Stimulated activated CD8-positive, alpha-beta memory T cell treated with anti-CD3 and anti-CD28 coated beads, Interleukin-15, amount 100 ng/mL, for 1 hour (primary cell): ENCODE measurements at regions not wholly inside any gene's neighbourhood (a gene's known extent, or its start where the extent isn't known, plus 50 kb on each side); places are given as distances from the start of the nearest gene placed in this dataset.
"Not testable (repeated sequence)": the region's sequence is repeated elsewhere in the genome, so short reads cannot be mapped to it uniquely, and the experiment has no call there.

Source experiments
- DNase-seq: peaks from one replicate; pipeline ENCODE4 v3.0.0-alpha.2; 2020; ENCODE audit warnings: low read depth

GRCh38 chr19:27824108-27824507, 1388.8 kb downstream of the UQCRFS1 start:
- DNase-seq = no peak

GRCh38 chr19:27822336-27822735, 1390.6 kb downstream of the UQCRFS1 start:
- DNase-seq = no peak

- no peak for DNase-seq
Observed at GRCh38 chr19:27821418-27822018, 1391.4 kb downstream of the UQCRFS1 start.

- no peak for DNase-seq
Observed at GRCh38 chr19:27815985-27816384, 1397.0 kb downstream of the UQCRFS1 start.

GRCh38 chr19:27814834-27815233, 1398.1 kb downstream of the UQCRFS1 start:
- DNase-seq = not testable (repeated sequence)

GRCh38 chr19:27814274-27814673, 1398.7 kb downstream of the UQCRFS1 start:
- not testable (repeated sequence) for DNase-seq

GRCh38 chr19:27806471-27807070, 1406.4 kb downstream of the UQCRFS1 start:
- no peak for DNase-seq

- no peak for DNase-seq
Observed at GRCh38 chr19:27805848-27806247, 1407.1 kb downstream of the UQCRFS1 start.

- DNase-seq = not testable (repeated sequence)
Observed at GRCh38 chr19:27802293-27802692, 1410.7 kb downstream of the UQCRFS1 start.

GRCh38 chr19:27796540-27796939, 1416.4 kb downstream of the UQCRFS1 start:
- no peak for DNase-seq

GRCh38 chr19:27796073-27796472, 1416.9 kb downstream of the UQCRFS1 start:
- no peak for DNase-seq

- DNase-seq = no peak
Observed at GRCh38 chr19:27795369-27795768, 1417.6 kb downstream of the UQCRFS1 start.

- no peak for DNase-seq
Observed at GRCh38 chr19:27794494-27795042, 1418.4 kb downstream of the UQCRFS1 start.

- DNase-seq = peak; percentile 81
Observed at GRCh38 chr19:27793644-27794493, 1419.1 kb downstream of the UQCRFS1 start.

GRCh38 chr19:27793128-27793643, 1419.8 kb downstream of the UQCRFS1 start:
- DNase-seq = peak; percentile 37

GRCh38 chr19:27792576-27793127, 1420.3 kb downstream of the UQCRFS1 start:
- DNase-seq = no peak

GRCh38 chr19:27780367-27781075, 1432.4 kb downstream of the UQCRFS1 start:
- DNase-seq = no peak

- no peak for DNase-seq
Observed at GRCh38 chr19:27779954-27780353, 1433.0 kb downstream of the UQCRFS1 start.

- no peak for DNase-seq
Observed at GRCh38 chr19:27777726-27778125, 1435.2 kb downstream of the UQCRFS1 start.

- DNase-seq = no peak
Observed at GRCh38 chr19:27777242-27777641, 1435.7 kb downstream of the UQCRFS1 start.

GRCh38 chr19:27776524-27776923, 1436.4 kb downstream of the UQCRFS1 start:
- no peak for DNase-seq

GRCh38 chr19:27776020-27776419, 1436.9 kb downstream of the UQCRFS1 start:
- DNase-seq = no peak
